Stimulated activated CD8-positive, alpha-beta memory T cell treated with anti-CD3 and anti-CD28 coated beads, Interleukin-7, amount 100 ng/mL, for 4 hours (primary cell): ENCODE measurements at regions not wholly inside any gene's neighbourhood (a gene's known extent, or its start where the extent isn't known, plus 50 kb on each side); places are given as distances from the start of the nearest gene placed in this dataset.

ENCODE experiments used
- DNase-seq, 2 donors: peaks; one replicate each; pipeline ENCODE4 v3.0.0-alpha.2; 2020; ENCODE audit warnings: low read depth in 2 of 2

DNA sequence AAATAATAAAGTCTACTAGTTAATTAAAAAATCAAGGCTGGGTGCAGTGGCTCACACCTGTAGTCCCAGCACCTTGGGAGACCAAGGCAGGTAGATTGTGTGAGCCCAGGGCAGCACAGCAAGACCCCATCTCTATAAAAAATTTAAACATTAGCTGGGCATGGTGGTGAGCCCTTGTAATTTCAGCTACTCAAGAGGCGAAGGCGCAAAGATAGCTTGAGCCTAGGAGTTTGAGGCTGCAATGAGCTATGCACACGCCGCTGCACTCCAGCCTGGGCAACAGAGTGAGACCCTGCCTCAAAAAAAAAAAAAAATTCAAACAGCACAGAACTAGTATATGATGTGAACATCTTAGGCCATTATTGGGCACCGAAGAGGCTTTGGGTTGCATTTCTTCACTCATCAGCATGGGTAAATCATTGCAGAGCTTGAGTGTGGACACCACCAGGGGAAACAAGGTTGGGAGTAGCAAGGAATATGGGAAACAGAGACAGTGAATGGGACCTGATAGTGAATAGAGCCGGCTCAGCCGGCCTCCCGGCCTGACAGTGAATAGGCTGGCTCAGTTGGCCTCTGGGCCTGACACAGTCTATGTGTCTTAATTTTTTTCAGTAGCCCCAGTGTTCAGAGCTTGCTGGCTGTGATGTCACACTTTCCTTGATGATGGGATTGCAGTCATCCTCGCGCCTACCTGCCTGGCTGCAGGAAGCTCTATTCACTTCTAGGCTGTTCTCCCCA, 89.1 kb upstream of the ERRFI1 start:
- no peak for DNase-seq

DNA sequence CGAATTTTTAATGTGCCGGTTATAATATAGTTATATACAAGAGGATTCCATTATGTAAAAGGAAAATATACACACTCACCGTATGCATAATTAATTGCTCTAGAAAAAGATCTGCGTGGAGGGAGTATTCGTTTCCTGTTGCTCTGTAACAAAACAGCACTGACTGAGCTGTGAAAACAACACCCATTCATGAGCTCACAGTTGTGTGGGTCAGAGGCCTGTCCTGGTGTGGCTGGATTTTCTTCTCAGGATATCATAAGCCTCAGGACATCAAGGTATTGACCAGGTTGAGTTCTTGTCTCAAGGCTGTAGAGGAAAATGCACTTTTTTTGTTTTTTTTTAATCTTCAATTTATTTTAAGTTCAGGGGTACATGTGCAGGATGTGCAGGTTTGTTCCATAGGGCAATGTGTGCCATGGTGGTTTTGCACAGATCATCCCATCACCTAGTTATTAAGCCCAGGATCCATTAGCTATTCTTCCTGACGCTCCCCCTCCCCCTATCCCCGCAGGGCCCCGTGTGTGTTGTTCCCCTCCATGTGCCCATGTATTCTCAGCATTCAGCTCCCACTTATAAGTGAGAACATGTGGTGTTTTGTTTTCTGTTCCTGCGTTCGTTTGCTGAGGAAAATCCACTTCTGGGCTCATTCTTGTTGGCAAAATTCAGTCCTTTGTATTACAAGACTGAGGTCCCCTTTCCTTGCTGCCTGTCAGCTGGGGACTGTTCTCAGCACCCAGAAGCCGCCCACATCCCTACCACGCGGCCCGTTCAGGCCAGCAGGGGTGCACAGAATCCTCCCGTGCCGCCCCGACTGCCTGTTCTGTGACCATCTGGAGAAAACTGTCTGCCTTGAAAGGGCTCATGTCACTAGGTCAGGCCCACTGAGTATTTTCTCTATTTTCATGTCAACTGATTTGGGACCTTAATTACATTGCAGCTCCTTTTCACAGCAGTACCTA, 87.4 kb upstream of the ERRFI1 start:
- no peak for DNase-seq

- no peak for DNase-seq
Measured at GRCh38 chr1:8112611-8113261, 86.6 kb upstream of the ERRFI1 start.

DNA sequence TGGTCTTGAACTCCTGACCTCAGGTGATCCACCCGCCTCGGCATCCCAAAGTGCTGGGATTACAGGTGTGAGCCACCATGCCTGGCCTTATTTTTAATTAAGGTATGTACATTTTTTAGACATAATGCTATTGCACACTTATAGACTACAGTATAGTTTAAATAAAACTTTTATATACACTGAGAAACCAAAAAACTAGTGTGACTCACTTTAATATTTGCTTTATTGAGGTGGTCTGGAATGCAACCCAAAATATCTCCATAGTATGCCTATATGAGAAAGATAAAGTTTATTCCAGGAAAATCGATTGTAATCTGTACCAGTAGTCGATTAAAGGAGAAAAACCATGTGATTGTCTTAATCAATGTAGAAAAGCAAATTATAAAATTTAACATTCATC, 85.5 kb upstream of the ERRFI1 start:
- no peak for DNase-seq

DNA sequence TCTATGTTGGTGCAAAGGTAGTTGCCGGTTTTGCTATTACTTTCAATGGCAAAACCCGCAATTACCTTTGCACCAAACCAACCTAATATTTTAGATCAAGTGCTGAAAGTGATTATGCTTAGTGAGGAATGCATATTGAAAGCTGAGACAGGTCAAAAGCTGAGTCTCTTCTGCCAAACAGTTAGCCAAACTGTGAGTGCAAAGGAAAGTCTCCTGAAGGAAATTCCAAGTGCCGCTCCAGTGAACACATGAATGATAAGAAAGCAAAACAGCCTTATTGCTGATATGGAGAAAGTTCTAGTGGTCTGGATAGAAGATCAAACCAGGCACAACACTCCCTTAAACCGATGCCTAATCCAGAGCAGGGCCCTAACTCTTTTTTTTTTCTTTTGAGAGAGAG, 83.1 kb upstream of the ERRFI1 start:
- no peak for DNase-seq

GRCh38 chr1:8107897-8108296, 81.8 kb upstream of the ERRFI1 start:
- no peak for DNase-seq

GRCh38 chr1:8104278-8105236, 78.4 kb upstream of the ERRFI1 start:
- DNase-seq, result no peak

GRCh38 chr1:8097908-8098307, 71.8 kb upstream of the ERRFI1 start:
- DNase-seq, result no peak

DNA sequence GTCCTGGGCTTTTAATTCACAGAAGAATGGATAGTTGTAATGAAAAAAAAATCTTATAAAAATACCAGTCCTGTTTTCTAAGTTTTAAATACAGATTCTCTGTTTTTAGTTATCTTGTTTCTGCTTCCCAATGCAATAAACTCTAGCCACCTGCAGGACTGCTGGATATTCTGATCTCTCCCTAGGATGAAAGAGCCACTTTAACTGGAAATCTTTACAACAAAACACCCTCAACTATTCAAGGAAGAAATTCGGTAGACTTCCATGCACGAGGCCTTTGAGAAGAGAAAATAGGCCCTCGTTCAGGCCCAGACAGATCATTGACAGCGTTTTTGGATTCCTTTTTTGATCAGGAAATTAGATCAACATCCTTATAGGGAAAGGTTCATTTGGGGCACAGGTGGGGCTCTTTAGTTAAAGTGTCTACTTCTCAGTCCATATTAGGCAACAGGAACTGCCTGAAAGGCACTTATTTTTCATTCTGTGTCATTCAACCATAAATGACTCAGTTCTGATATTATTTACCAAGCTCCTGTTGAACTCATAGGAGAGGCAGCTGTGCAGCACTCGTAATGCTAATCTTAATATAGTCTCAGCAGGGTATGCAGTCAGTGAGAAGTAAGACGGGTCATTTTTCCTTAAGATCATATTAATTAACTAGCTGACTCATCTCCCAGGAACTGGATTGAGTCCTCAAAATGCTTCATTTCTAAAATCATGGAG, 71.1 kb upstream of the ERRFI1 start:
- DNase-seq, result no peak

GRCh38 chr1:8096105-8097011, 70.2 kb upstream of the ERRFI1 start:
- DNase-seq, result no peak

DNA sequence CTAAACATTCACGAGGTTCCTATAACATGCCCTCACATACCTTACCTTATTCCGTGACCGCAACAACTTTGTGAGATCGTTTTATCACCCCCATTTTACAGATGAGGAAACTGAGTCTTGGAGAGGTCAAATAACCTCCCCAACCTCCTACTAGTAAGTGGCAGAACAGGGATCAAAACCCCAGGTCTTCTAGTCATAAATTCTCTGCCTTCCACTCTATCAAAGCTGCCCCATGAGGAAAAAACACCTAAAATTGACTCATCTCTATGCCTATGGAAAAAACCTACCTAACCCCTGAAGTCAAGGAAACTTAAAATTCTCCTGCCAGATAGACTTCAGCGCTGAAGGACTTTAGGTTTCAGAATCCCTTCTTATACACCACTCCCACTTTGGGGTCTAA, 69.5 kb upstream of the ERRFI1 start:
- DNase-seq, result no peak

GRCh38 chr1:8094481-8095241, 68.6 kb upstream of the ERRFI1 start:
- DNase-seq, result no peak

- DNase-seq, result no peak
Measured at GRCh38 chr1:8093221-8093980, 67.3 kb upstream of the ERRFI1 start.

GRCh38 chr1:8092657-8093056, 66.5 kb upstream of the ERRFI1 start:
- no peak for DNase-seq

GRCh38 chr1:8091691-8092090, 65.6 kb upstream of the ERRFI1 start:
- no peak for DNase-seq

DNA sequence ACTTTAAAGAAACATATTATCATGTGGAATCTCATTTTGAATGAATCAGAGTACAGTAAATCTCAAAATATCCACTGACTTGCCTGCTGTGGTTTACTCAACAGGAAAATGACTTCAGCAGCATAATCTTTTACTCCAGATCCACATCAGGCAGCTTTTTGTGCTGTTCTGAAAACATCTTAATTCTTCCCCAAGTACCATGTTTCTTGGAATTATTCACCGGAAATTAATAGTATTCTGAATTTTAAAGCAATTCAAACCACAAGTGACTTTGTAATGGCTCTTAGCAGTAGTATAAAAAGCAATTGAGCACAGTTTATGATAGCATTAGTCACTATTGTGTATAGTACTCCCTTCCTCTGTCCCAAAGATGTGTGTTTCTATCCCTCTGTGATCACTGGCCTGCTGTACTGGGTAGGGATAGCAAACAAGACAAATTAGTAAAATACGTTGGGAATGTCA, 64.2 kb upstream of the ERRFI1 start:
- DNase-seq, result no peak

GRCh38 chr1:8089535-8090228, 63.6 kb upstream of the ERRFI1 start:
- no peak for DNase-seq
